HG03558 (cell line): ENCODE measurements at regions not wholly inside any gene's neighbourhood (a gene's known extent, or its start where the extent isn't known, plus 50 kb on each side); places are given as distances from the start of the nearest gene placed in this dataset.

ENCODE experiments used
- ATAC-seq: cut with Tn5 transposase; IDR thresholded peaks from one replicate; pipeline ENCODE4 v1.9.1; 2021; ENCODE audit warnings: moderate number of reproducible peaks; ENCODE audit not compliant: unreplicated experiment; ENCODE audit errors: extremely low read depth

- no peak for ATAC-seq
These were observed 514.4 kb upstream of the PROK2 start for GRCh38 chr3:72299321-72299802.

GRCh38 chr3:72298201-72299152, 513.5 kb upstream of the PROK2 start:
- ATAC-seq: no peak

- ATAC-seq: no peak
These were observed 512.5 kb upstream of the PROK2 start for GRCh38 chr3:72297481-72297880.

- ATAC-seq: no peak
These were observed 511.6 kb upstream of the PROK2 start for GRCh38 chr3:72296477-72297111.

GRCh38 chr3:72295962-72296450, 511.1 kb upstream of the PROK2 start:
- no peak for ATAC-seq

- ATAC-seq: no peak
These were observed 510.5 kb upstream of the PROK2 start for GRCh38 chr3:72295276-72295961.

- no peak for ATAC-seq
These were observed 506.1 kb upstream of the PROK2 start for GRCh38 chr3:72290859-72291638.

- ATAC-seq: no peak
These were observed 504.7 kb upstream of the PROK2 start for GRCh38 chr3:72289692-72290071.

GRCh38 chr3:72288955-72289691, 504.2 kb upstream of the PROK2 start:
- ATAC-seq: no peak

GRCh38 chr3:72287956-72288355, 503.0 kb upstream of the PROK2 start:
- no peak for ATAC-seq

GRCh38 chr3:72285502-72285901, 500.6 kb upstream of the PROK2 start:
- ATAC-seq: no peak

- ATAC-seq: no peak
These were observed 499.5 kb upstream of the PROK2 start for GRCh38 chr3:72284471-72284870.

- ATAC-seq: no peak
These were observed 498.0 kb upstream of the PROK2 start for GRCh38 chr3:72282918-72283317.

- no peak for ATAC-seq
These were observed 496.6 kb upstream of the PROK2 start for GRCh38 chr3:72281551-72281950.

- no peak for ATAC-seq
These were observed 495.9 kb upstream of the PROK2 start for GRCh38 chr3:72280876-72281275.

- no peak for ATAC-seq
These were observed 494.7 kb upstream of the PROK2 start for GRCh38 chr3:72279631-72280041.

- ATAC-seq: no peak
These were observed 494.2 kb upstream of the PROK2 start for GRCh38 chr3:72279068-72279604.

- no peak for ATAC-seq
These were observed 493.6 kb upstream of the PROK2 start for GRCh38 chr3:72278349-72279067.
